NCI-H1694 treated with DMSO at 0.1 percent for 48 hours (cell line): ENCODE measurements at regions not wholly inside any gene's neighbourhood (a gene's known extent, or its start where the extent isn't known, plus 50 kb on each side); places are given as distances from the start of the nearest gene placed in this dataset.

Source experiments
- DNase-seq: peaks from one replicate; lab custom pipeline; 2025; lab: John Stamatoyannopoulos, UW

DNA sequence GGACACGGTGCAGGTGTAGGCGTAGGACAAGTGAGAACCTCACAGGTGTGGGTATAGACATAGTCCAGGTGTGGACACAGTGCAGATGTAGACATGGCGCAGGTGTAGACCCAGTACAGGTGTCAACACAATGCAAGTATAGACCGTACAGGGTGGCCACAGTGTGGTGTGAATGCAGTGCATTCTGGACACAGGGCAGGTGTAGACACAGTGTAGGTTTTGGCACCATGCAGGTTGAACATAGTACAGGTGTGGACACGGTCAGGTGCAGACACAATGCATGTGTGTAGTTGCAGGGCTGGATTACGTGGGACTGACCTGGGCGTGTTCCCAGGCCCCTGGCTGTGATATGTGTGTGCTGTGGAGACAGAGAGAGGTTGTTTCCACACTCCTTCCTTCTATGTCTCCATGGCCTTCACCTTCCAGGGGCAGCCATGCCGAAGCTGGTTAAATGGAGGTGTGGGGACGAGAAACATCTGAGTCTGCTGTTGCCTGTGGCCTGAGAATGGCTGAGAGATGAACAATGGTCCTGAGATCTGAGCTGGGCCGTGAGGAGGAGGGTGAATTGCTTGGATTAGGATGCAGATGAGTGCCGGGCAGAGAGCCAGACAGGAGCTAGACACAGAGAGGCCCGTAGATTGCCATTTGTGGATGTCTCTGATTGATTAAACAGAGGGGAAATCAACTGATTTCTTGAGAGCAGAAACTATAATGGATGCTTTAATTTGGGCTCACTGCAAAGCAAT, 343.9 kb upstream of the SHH start:
- no peak for DNase-seq

DNA sequence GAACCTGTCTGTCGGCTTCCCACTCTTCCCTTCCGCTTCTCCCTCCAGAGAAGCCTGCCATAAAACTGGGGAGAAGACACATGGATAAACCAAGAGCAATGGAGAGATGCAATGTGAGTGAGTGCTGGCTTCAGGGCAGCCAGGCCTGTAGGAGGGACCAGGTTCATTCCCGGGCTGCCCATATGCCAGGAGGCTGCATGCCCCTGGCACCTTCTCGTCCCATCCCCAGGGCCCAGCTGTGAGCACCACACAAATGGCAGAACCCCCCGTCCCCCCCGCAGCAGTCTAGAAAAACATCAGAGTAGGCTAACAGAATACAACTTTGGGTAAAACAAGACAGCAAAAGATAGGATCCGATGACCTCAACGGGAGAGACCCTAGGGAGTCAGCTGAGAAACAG, 341.3 kb upstream of the SHH start:
- DNase-seq: no peak

DNA sequence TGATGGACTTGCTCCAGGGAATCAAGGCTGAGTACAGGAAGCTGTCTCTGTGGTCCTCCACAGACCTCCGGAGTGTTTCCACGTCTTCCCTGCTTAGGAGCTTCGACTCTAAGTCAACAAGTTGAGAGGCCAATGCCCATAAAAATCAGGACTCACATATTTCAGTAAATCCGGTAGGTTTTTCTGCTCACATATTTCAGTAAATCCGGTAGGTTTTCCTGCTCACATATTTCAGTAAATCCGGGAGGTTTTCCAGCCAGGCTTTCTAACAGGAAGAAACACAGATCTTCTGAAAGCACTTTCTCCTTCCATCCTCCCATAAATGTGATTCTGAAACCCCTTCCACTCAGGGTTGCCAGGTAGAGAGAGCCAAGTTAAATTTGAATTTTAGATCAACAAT, 340.1 kb upstream of the SHH start:
- DNase-seq: no peak

DNA sequence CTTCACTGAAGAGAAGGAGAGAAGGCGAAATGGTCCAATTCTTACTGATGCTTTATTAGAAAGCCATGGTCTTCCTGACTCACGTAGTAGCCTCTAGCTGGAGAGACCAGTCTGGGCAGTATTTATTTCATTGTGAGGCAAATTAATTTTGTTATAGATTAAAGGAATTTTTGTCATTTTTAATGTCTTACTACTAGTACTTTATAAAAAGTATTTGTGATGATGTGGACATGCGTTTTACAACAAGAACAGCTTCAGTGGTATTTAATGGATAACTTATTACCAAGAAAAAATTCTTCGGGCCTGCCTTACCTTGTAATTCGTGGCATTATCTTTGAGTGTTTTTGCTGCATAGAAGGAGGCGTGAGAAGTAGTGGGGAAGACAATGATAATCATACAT, 339.4 kb upstream of the SHH start:
- DNase-seq: no peak

DNA sequence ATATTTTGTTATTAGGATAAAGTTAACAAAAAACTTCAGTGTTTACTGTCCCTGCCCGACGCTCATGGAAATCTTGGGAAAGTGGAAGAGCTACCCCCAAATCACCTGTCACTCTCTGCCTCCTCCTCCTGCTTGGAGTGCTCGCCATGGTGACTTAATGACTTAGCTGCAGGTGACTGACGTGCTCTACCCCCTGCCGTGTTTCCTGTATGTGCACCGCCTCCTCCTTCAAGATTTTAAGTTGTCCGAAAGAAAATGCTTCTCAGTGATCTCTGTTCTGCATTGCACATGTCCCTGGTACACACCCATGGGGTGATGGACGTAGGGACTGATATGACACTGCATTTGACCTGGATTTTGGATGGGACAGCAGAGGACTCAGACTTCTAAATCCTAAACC, 338.8 kb upstream of the SHH start:
- DNase-seq: no peak

DNA sequence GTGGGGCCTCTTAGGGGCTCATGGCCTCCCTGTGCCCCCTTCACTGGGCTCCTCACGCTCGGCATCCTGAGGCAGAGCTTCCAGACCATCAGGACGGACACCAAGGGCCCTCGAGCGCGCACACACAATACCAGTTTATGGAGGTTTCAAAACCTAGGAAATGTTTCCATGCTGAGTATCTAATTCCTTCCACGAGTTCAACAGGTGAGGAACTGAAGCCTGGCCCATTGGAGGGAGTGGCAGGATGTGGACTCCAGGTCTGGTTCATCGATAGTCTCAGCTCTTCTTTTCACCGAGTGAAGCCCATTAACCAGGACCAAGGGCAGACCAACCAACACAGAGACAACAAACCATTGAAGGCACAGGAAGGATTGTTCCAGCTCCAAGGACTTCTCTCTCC, 336.7 kb upstream of the SHH start:
- no peak for DNase-seq

DNA sequence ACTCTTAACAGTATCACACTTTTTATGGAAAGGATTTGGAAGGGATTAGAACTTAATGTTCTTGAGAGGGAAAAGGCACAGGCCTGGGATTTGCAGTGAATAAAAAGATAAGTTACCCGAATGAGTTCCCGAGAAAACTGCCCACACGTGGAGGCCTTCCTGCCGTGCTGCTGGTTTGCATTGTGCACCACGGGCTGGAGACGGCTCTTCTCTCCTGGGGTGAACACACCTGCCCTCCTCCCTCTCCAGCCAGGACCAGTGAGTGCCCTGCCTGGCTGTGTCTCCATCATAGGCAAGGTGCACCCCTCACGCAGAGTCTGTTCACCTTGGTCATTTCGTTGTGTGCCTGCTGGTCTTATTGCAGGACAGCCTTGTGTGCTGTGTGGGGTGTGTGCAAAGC, 336.3 kb upstream of the SHH start:
- no peak for DNase-seq

DNA sequence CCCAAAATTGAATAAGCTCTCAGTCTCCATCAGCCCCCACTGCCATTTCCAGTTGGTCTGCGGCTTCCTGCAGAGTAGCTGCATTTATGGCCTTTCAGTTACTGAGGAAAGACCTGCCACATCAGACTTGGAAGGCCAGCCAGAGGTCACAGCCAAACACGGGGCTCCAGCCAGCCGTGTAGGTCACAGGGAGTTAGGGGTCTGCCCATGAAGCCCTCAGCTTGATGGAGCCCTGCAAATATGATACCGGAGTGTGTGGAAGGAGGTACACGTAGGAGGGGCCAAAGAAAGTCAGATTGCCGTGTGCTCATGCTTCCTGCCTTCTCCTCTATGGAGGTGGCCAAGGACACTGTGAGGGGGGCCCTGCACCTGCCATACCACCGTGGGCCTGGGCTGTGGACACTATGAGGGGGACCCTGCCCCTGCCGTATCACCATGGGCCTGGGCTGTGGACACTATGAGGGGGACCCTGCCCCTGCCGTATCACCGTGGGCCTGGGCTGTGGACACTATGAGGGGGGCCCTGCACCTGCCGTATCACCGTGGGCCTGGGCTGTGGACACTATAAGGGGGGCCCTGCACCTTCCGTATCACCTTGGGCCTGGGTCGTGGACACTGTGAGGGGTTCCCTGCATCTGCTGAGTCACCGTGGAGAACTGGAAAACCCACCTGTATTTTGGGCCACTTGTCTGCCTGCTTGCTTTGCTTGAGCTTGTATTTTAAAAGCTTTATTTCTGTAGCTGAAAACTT, 335.7 kb upstream of the SHH start:
- no peak for DNase-seq

DNA sequence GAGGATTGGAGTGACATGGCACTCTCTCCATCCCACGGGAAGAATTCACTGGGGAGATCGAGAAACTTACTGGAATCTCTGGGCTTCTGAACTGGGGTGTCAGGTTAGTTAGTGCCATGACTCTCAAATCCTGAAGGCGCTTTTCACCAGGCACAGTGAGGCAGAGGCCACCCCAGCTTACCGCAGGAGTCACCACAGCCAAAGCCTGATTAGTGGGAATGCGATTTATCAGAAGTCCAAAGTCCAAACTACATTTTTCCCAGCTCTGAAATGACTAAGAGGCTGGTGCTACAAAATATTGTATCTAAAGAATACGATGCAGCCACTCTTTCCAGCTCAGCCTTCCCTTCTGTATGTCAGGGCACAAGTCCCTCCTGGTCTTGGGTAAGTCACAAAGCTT, 334.8 kb upstream of the SHH start:
- no peak for DNase-seq

DNA sequence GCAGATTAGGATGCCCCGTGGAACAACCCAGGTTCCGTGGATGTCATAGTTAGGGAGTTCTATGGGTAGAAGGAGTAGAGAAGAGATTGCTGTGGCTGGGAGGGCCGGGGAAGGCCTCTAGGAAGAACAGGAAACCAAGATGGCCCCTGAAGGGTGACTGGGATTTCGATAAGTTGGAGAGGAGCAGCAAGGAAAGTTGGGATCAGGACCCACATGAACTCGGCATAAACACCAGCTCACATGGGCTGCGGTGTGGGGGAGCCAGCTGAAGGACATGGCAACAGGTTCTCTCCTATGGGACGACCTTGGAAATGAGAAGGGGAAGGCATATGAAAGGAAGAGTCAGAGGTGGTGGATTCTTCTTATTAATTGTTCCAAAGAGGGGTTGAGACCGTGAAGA, 333.7 kb upstream of the SHH start:
- DNase-seq: no peak

DNA sequence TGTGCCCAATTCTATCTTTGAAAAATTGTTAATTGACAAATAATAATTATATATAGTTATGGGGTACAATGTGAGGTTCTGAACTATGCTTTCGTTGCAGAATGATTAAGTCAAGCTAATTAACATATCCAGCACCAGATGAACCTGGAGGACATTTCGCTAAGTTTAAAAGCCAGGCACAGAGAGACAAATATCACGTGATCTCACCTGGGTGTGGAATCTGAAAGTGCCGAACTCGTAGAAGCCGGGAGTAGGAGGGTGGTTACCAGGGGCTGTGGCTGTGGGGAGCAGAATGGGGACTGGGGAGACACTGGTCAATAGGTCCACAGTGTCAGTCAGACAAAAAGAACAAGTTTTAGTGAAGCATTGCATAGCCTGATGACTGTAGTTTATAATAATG, 332.9 kb upstream of the SHH start:
- DNase-seq: no peak

DNA sequence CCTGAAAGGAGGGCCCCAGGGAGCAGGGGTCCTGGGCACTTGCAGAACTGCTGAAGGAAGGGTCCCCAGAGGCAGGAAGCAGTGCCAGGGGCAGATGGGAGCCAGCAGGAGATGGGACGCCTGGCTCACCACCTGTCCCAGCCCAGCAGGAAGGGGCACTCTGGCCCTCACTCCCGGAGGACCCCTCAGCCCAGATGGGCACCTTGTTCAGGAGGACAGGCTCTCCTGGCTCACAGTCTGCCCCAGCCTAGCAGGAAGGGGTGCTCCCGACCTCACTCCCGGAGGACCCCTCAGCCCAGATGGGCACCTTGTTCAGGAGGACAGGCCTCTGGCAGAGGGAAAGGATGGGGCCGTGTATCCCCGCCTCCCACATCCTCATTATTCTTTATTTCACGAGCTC, 331.4 kb upstream of the SHH start:
- no peak for DNase-seq

DNA sequence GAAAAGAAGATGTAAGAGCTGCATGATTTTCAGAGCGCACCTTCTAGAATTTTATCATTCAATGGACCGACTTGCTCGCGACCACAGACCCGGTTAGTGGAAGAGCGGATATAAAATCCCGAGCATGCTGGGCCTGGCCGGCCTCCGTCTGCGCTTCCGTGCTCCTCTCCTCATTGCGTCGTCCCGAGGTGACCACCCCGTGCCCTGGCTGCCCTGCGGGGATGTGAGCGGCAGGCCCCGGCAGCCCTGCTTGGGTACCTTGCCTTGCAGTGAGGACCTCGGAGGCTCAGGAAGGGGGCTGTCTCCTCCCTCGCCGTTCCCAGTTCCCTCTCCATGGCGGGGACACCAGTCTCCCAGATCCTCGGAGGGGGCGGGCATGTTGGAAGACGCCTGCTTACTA, 330.9 kb upstream of the SHH start:
- DNase-seq: no peak

DNA sequence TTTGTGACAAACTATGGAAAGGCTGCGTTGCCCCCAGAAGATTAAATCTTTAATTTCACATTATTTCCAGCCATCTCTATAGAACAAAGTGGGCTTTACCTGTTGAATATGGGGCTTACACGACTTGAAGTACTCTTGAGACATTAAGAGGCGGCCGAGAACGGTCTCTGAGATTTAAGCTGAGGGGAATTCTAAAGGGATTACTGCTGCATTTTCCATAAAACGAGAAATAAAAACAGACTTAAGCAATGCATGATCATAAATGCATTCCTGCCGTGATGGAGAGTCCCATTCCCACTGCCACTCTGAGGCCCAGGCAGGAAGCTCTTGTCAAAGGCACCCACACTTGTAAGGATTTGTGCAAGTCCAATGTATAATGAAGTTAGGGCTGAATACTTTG, 329.7 kb upstream of the SHH start:
- no peak for DNase-seq

DNA sequence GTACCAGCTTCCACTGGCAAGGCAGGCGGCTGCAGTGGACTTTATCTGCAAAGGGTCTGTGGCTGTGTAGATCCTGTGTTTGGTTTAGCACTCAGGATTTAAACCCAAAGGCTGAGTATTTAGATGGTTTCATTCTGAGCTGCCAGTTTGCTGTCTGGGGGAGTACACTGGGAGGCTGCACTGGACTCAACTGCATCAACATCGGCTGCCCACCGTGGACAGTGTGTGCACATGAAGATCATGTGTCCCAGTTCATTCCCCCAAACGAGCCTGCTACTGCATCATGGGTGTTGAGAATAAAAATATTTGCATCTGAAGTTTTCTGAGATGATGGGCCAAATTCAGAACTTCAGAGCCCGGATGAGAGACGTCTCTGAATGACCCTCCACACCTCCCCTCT, 328.6 kb upstream of the SHH start:
- no peak for DNase-seq

DNA sequence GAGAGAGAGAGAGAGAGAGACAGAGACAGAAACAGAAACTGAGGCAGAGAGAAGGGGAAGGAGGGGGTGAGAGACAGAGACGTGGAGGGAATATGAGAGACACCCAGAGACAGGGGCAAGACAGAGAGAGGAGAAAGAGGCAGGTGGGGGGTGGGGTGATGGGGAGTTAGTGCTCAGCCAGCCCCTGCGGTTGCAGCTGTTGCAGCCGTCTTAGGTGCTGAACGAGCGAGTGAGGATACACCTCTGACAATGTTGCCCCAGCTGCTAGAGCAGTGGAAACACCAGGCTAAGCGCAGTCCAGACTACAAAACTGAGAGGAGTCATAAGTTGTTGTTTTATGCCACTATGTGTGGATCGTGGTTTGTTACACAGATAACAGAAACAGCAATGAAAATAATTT, 328.2 kb upstream of the SHH start:
- DNase-seq: no peak

DNA sequence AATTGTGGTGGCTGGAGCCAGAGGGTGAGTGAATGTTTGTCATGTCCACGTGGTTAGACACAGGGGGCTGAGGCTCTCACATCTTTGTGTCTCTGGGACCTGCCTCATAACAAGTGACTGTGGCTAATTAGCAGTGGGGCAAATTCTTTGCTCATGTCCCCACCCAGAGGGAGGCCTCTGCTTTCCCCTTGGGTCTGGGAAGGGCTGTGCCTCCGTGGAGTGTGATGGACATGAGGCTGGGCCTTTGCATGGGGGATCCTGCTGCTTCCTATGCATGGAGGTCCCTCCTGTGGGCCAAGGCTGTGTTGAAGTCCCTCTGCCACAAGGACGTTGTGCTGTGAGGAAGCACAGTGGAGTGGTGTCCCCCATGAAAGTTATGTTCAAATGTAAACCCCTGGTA, 327.4 kb upstream of the SHH start:
- DNase-seq: no peak

DNA sequence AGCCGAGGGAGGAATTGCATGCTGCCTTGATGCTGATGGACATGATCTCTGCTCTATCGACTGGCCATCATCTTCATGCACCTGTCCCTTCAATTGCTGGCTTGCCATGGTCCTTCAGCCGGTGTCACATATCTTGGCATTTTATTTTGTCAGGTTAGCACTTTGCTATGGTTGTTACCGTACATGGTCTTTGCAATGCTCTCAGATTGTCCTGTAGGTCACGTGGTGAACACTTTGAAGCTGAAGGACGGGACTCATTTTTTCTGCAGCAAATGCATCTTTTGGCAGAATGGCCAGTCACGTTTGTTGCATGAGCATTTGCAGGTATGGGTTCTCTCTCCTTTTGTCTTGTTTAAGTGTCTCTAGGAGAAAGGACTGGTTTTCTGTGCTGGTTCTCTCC, 326.8 kb upstream of the SHH start:
- no peak for DNase-seq

DNA sequence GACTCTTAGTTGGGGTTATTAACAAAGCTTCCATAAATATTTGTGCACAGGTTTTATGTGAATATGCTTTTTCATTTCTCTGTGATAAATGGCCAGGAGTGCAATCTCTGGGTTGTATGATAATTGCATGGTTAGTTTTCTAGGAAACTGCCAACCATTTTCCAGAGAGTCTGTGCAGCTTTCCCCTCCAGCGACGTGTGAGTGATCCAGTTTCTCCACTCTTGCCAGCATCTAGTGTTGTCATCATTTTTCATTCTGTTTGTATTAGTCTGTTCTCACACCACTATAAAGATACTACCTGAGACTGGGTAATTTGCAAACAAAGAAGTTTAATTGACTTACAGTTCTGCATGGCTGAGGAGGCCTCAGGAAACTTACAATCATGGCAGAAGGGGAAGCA, 319.6 kb upstream of the SHH start:
- no peak for DNase-seq

DNA sequence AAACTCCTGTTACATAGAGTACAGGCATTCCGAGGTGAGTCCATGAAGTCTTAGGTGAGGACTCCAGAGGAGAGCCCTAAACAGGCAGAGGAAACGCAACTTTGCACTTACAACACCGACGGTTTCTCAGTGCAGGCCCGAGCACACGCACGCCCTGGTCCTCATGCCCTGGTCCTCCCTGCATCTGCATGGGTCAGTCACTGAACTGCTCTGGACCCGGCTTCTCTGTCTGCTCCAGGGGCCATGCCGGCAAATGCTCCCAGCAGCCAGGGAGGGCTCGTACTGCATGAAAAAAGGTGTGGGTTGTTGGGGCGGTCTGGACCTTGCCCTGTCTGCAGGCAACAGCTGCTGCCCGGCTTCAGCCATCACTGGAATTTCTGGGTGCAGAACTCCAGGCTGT, 317.3 kb upstream of the SHH start:
- no peak for DNase-seq

DNA sequence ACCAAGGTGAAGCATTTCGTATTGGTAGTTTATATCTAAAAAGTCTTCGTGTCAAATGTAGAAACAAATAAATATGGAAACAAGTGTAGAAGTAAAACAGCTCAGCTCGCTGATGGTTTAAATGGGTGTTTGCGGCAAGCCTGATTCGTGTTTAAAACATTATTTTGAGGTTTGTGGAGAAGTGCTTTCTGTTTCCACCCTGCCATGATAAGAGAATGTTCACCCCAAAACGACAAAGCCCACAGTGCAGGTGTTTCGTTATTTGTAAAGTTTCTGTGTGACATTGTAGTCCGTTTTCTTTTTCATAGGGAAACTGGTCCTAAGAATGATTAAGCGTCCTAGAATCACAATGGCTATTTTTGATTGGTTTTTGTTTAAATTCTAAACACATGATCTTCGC, 316.2 kb upstream of the SHH start:
- no peak for DNase-seq

DNA sequence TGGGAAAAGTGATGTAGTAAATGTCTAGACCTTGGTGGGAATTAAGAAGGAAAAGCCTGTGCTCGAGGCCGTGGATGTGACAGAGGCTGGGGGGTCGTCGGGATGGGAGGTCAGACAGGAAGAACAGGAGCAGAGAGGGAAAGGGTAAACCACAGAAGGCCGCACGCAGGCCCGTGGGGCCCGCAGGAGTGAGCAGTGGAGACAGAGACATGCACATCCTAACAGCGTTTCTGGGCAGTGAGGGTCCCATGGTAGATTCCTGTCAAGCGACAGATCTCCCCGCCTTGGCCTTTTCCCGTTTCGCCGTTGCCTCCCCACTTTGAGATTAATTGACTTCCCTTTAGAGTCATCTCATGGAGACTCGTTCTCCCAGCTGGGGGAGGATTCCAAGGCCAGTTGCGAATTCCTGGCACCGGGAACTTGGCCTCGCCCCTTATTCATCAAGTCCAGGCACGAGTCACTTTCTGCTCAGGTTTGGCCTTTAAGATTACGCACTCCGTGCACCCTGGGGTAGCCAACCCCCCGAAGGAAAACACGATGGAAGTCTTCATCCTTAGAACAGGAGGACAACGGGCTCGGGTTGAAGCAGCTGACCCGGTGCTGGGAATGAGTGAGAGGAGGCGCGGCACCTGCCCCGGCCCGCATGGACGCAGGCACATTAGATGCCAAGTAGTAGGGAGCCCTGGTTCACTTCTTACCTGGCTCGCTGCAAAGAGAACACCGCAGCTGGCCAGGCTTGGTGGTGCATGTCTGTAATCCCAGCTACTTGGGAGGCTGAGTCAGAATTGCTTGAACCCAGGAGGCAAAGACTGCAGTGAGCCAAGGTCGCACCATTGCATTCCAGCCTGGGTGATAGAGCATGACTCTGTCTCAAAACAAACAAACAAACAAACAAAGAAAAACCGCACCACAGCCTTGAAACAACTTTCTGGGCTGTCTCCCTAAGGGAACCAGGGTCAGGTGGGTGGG, 315.2 kb upstream of the SHH start:
- DNase-seq: no peak
